Endothelial cell of umbilical vein (primary cell): ENCODE measurements at regions not wholly inside any gene's neighbourhood (a gene's known extent, or its start where the extent isn't known, plus 50 kb on each side); places are given as distances from the start of the nearest gene placed in this dataset.

Experiments
- BruUV-seq: library from RNA; stranded (reverse); fragments of 400-500 nt; replicated peaks from 2 replicates; lab custom pipeline; 2021; lab: Mats Ljungman, UMichigan
- CTCF ChIA-PET: fragments of 300-600, 350-600 bp; sonication (Branson Sonifier 250); formaldehyde crosslinking; loops from one replicate; lab custom pipeline; 2021; ENCODE audit warnings: antibody characterized with exemption, inconsistent platforms; lab: Charles Lee
- POLR2A ChIA-PET: fragments of 300-600, 350-600 bp; sonication (Branson Sonifier 250); formaldehyde crosslinking; loops from one replicate; lab custom pipeline; 2021; ENCODE audit warnings: antibody characterized with exemption, inconsistent platforms; lab: Charles Lee
- DNase-seq: peaks from one replicate; pipeline ENCODE4 v3.0.0-alpha.2; 2011; ENCODE audit warnings: low read depth, low spot score
- FAIRE-seq: peaks from 2 replicates; lab custom pipeline; 2011; peaks lifted over from hg19 to GRCh38; lab: Jason Lieb, UNC
- H2AFZ ChIP-seq: 2 replicates; pipeline ENCODE4 v1.6.0; 2012; ENCODE audit warnings: low read depth, low read length, control low read depth, inconsistent platforms
- H3K27ac ChIP-seq: 2 replicates; pipeline ENCODE4 v1.5.1; 2011; ENCODE audit warnings: low read depth, mild to moderate bottlenecking, control low read depth, low read length, moderate library complexity; ENCODE audit not compliant: insufficient read depth
- H3K27me3 ChIP-seq, 2 experiments: 2 replicates each; pipeline versions ENCODE4 v1.6.0 to v1.6.1; 2011; ENCODE audit warnings: low read length in 2 of 2, mixed read lengths in 1 of 2; ENCODE audit not compliant: control insufficient read depth in 2 of 2, insufficient read depth in 2 of 2
- H3K36me3 ChIP-seq, 2 experiments: 2 replicates in 1 of 2; 3 replicates in 1 of 2; pipeline ENCODE4 v1.5.1; 2011; ENCODE audit warnings: low read length in 2 of 2, mild to moderate bottlenecking in 1 of 2, moderate library complexity in 1 of 2; ENCODE audit not compliant: control insufficient read depth in 2 of 2, insufficient read depth in 2 of 2; ENCODE audit errors: extremely low read depth in 1 of 2
- H3K4me1 ChIP-seq: 3 replicates; pipeline ENCODE4 v1.5.1; 2011; ENCODE audit warnings: mild to moderate bottlenecking, low read length; ENCODE audit not compliant: control insufficient read depth, insufficient read depth; ENCODE audit errors: extremely low read depth
- H3K4me2 ChIP-seq: 2 replicates; pipeline ENCODE4 v1.6.1; 2011; ENCODE audit warnings: low read length, control low read depth, mixed read lengths; ENCODE audit not compliant: insufficient read depth
- H3K4me3 ChIP-seq, 3 experiments: fragments of 200-600 bp in 1 of 3; sonication (generic), shearing (Covaris generic) in 1 of 3; replicated peaks in 1 of 3; 2 replicates each; pipeline ENCODE4 v1.5.1; 2011 to 2016; ENCODE audit warnings: control low read depth in 3 of 3, low read length in 3 of 3, mild to moderate bottlenecking in 2 of 3, inconsistent platforms in 1 of 3, low read depth in 1 of 3, moderate library complexity in 1 of 3; ENCODE audit not compliant: insufficient read depth in 1 of 3
- H3K79me2 ChIP-seq: 2 replicates; pipeline ENCODE4 v1.6.0; 2012; ENCODE audit warnings: low read length, inconsistent platforms; ENCODE audit not compliant: control insufficient read depth, insufficient read depth
- H3K9ac ChIP-seq: replicated peaks from 2 replicates; pipeline ENCODE3; 2011; ENCODE audit warnings: low read length, control low read depth; ENCODE audit not compliant: insufficient read depth; ENCODE audit errors: extremely low read depth
- H3K9me1 ChIP-seq: replicated peaks from 3 replicates; pipeline ENCODE4 v1.6.0; 2011; ENCODE audit warnings: mild to moderate bottlenecking, low read length; ENCODE audit not compliant: control insufficient read depth, insufficient read depth; ENCODE audit errors: extremely low read depth
- H3K9me3 ChIP-seq: replicated peaks from 2 replicates; pipeline ENCODE4 v1.5.1; 2012; ENCODE audit warnings: low read length, inconsistent platforms; ENCODE audit not compliant: control insufficient read depth, insufficient read depth
- H4K20me1 ChIP-seq: replicated peaks from 2 replicates; pipeline ENCODE3; 2011; ENCODE audit warnings: mild to moderate bottlenecking, low read length; ENCODE audit not compliant: control insufficient read depth, insufficient read depth; ENCODE audit errors: extremely low read depth
- EZH2 ChIP-seq: IDR thresholded peaks from 2 replicates; pipeline ENCODE4 v1.6.1; 2012; ENCODE audit warnings: borderline replicate concordance, low read depth, mild to moderate bottlenecking, moderate library complexity, low read length, inconsistent platforms; ENCODE audit not compliant: severe bottlenecking
- FOS ChIP-seq: IDR thresholded peaks from 2 replicates; pipeline ENCODE4 v1.6.1; 2011; ENCODE audit warnings: mild to moderate bottlenecking, low read length, moderate library complexity, borderline replicate concordance; ENCODE audit not compliant: insufficient read depth
- GATA2 ChIP-seq: IDR thresholded peaks from 2 replicates; pipeline ENCODE4 v1.7.0; 2011; ENCODE audit warnings: low read depth, mild to moderate bottlenecking, moderate library complexity, mixed read lengths, low read length; ENCODE audit not compliant: insufficient read length, insufficient read depth
- JUN ChIP-seq: IDR thresholded peaks from 2 replicates; pipeline ENCODE4 v1.6.1; 2011; ENCODE audit warnings: borderline replicate concordance, low read depth; ENCODE audit not compliant: insufficient read length, insufficient read depth
- MYC ChIP-seq: IDR thresholded peaks from one replicate; pipeline ENCODE4 v1.6.1; 2011; ENCODE audit warnings: mild to moderate bottlenecking, low read depth, low read length
- POLR2A ChIP-seq: IDR thresholded peaks from 2 replicates; pipeline ENCODE4 v1.6.1; 2012; ENCODE audit warnings: low read depth, mild to moderate bottlenecking, control low read depth, low read length
- POLR2AphosphoS5 ChIP-seq: IDR thresholded peaks from 2 replicates; pipeline ENCODE4 v1.6.1; 2012; ENCODE audit warnings: low read depth, mild to moderate bottlenecking, control low read depth, low read length, moderate library complexity; ENCODE audit not compliant: insufficient read depth
- dilution Hi-C: fragments of 300-500 bp; cut with MboI; formaldehyde crosslinking; loops from one replicate; pipeline ENCODE4 v1.15.0; 2019; ENCODE audit warnings: low sequenced_read_pairs; ENCODE audit not compliant: extremely low pct_ligation_motif_present
- intact Hi-C: fragments of 100-400 bp; cut with micrococcal nuclease; formaldehyde crosslinking; loops from one replicate; pipeline ENCODE4 v1.10.0; 2022
- TF ChIP-seq, protein P1 (sequence below), 2 donors: IDR thresholded peaks; 1 replicate in 1 of 2; 2 replicates in 1 of 2; pipeline ENCODE4 v1.5.1; 2011; ENCODE audit warnings: low read length in 2 of 2, mild to moderate bottlenecking in 2 of 2, moderate library complexity in 2 of 2, control low read depth in 1 of 2, inconsistent platforms in 1 of 2, low read depth in 1 of 2; ENCODE audit not compliant: insufficient read depth in 1 of 2; ENCODE audit errors: extremely low read depth in 1 of 2
- TF ChIP-seq, protein P2 (sequence below): IDR thresholded peaks from 2 replicates; pipeline ENCODE4 v1.6.1; 2011; ENCODE audit not compliant: insufficient read depth, insufficient read length

- ChIA-PET CTCF (interaction anchor here (0.6 to 5.4 kb wide), 61 partner anchors 9 to 689 kb away, joined by 3 to 285 read pairs (median 5); partner anchors contain the start of genes CCDC71L and NAMPT), POLR2A (interaction anchor here (1.9 kb wide), 1 partner anchor 178 kb away, joined by 11 read pairs; the partner anchor contains the start of gene NAMPT)
- peak overlapping the region; percentile 77 for H3K4me2 ChIP-seq
- H3K79me2 ChIP-seq: no peaks in the 10 kb centered on the region
- FAIRE-seq (no peak), DNase-seq (no peak)
- no peak overlapping the region for H3K9ac ChIP-seq
- no peak overlapping the region for H3K27ac ChIP-seq
- H3K4me1 ChIP-seq: peaks cover 27% of the 10 kb centered on the region
- no peak overlapping the region for H2AFZ ChIP-seq
- no peaks in the 10 kb centered on the region for H4K20me1 ChIP-seq
- H3K36me3 ChIP-seq: no peaks in the 10 kb centered on the region
- dilution Hi-C loops (no loop called here), intact Hi-C loops (loop anchor here (1.0 to 2.0 kb wide), 5 partner anchors 75 to 287 kb away; partner anchors contain the start of genes CCDC71L and NAMPT)
- H3K4me3 ChIP-seq: no peak overlapping the region
- no TSS peak for BruUV-seq
- no peaks in the 10 kb centered on the region for H3K9me1 ChIP-seq
- no peak for TF ChIP-seq POLR2AphosphoS5
- TF ChIP-seq, protein P1, sequence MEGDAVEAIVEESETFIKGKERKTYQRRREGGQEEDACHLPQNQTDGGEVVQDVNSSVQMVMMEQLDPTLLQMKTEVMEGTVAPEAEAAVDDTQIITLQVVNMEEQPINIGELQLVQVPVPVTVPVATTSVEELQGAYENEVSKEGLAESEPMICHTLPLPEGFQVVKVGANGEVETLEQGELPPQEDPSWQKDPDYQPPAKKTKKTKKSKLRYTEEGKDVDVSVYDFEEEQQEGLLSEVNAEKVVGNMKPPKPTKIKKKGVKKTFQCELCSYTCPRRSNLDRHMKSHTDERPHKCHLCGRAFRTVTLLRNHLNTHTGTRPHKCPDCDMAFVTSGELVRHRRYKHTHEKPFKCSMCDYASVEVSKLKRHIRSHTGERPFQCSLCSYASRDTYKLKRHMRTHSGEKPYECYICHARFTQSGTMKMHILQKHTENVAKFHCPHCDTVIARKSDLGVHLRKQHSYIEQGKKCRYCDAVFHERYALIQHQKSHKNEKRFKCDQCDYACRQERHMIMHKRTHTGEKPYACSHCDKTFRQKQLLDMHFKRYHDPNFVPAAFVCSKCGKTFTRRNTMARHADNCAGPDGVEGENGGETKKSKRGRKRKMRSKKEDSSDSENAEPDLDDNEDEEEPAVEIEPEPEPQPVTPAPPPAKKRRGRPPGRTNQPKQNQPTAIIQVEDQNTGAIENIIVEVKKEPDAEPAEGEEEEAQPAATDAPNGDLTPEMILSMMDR (IDR thresholded peaks at IDR 0.05; ENCODE audit: extremely low read depth in 1 of 2, insufficient read depth in 1 of 2, low read depth in 1 of 2, low read length in 2 of 2): no peak
- no peak for TF ChIP-seq FOS
- no peak for TF ChIP-seq MYC
- no peak for TF ChIP-seq JUN
- TF ChIP-seq POLR2A: no peak
- no peak for TF ChIP-seq EZH2
- TF ChIP-seq, protein P2, sequence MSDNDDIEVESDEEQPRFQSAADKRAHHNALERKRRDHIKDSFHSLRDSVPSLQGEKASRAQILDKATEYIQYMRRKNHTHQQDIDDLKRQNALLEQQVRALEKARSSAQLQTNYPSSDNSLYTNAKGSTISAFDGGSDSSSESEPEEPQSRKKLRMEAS: no peak
- TF ChIP-seq GATA2: no peak
- no peaks in the 10 kb centered on the region for H3K27me3 ChIP-seq
- H3K9me3 ChIP-seq: no peaks in the 10 kb centered on the region
Measured at GRCh38 chr7:106462914-106463482, 178.2 kb upstream of the NAMPT start.
